ENCODE measurements at regions not wholly inside any gene's neighbourhood (a gene's known extent, or its start where the extent isn't known, plus 50 kb on each side); places are given as distances from the start of the nearest gene placed in this dataset.
A peak's percentile ranks its signal among the peaks of the same experiment; 100 is the strongest.

GRCh38 chr14:25252793-25253192, 202.8 kb upstream of the STXBP6 start:
- TF ChIP-seq CTCF (conservative IDR thresholded peaks at IDR 0.05) = no peak
- Mint-ChIP-seq H3K36me3 (ENCODE audit: low read depth) (no peaks in the 10 kb centered on the region), H3K27ac (ENCODE audit: unreplicated experiment) (no peak overlapping the region), H3K27me3 (ENCODE audit: low read depth) (no peaks in the 10 kb centered on the region), H3K4me1 (no peaks in the 10 kb centered on the region), H3K9me3 (peaks cover 4% of the 10 kb centered on the region), H3K4me3 (no peak overlapping the region)
- DNase-seq (ENCODE audit: low read depth, low spot score) = no peak

GRCh38 chr14:25250516-25250915, 200.6 kb upstream of the STXBP6 start:
- no peak overlapping the region for H3K4me3 Mint-ChIP-seq
- no peaks in the 10 kb centered on the region for H3K36me3 Mint-ChIP-seq (ENCODE audit: low read depth)
- no peak for TF ChIP-seq CTCF (conservative IDR thresholded peaks at IDR 0.05)
- peaks cover 4% of the 10 kb centered on the region for H3K9me3 Mint-ChIP-seq
- H3K27me3 Mint-ChIP-seq (ENCODE audit: low read depth) = no peaks in the 10 kb centered on the region
- DNase-seq (ENCODE audit: low read depth, low spot score) = no peak
- no peak overlapping the region for H3K27ac Mint-ChIP-seq (ENCODE audit: unreplicated experiment)
- no peaks in the 10 kb centered on the region for H3K4me1 Mint-ChIP-seq

DNA sequence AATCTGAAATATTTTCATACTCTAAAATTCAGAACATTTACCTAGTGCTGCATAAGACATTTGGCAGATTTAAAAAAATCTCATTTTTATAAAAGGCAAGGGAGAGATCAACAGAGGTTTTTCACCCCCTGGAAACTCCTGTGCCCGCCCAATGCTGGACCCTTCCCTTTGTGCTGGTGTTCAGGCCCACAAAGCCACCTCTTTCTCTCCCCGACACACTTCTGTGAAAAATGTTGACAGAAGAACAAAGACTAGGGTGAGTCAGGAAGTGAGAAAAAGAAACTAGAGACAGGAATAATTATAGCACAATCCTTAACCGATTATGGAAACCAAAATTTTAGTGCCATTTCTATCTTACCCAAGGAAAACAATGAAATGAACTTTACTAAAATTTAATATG, 197.7 kb upstream of the STXBP6 start:
- DNase-seq (ENCODE audit: low read depth, low spot score) = no peak
- Mint-ChIP-seq H3K4me3 (no peak overlapping the region), H3K27me3 (ENCODE audit: low read depth) (peaks cover 2% of the 10 kb centered on the region), H3K9me3 (peaks cover 5% of the 10 kb centered on the region), H3K27ac (ENCODE audit: unreplicated experiment) (no peak overlapping the region), H3K36me3 (ENCODE audit: low read depth) (no peaks in the 10 kb centered on the region), H3K4me1 (no peaks in the 10 kb centered on the region)
- TF ChIP-seq CTCF (conservative IDR thresholded peaks at IDR 0.05) = no peak

DNA sequence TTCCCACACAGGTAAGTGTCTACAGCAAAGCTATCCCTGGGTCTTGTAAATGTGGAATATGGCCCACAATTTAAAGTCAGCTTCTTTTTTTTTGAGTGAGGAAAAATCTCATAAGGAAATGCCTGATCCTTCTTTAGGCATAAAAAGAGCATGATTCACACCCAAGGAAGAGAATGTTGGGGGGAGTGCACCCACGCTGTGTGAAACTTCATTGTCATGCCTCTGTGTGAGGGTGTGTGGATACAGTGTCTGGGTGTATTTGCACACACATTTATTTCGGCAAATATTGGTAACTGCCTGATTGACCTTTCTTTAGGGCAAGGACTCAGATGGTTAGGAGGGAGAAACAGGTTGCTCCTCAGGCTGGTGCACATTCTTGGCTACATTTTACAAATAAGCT, 196.8 kb upstream of the STXBP6 start:
- peaks cover 7% of the 10 kb centered on the region for H3K27me3 Mint-ChIP-seq (ENCODE audit: low read depth)
- DNase-seq (ENCODE audit: low read depth, low spot score) = no peak
- H3K4me3 Mint-ChIP-seq = no peak overlapping the region
- peaks cover 5% of the 10 kb centered on the region for H3K9me3 Mint-ChIP-seq
- H3K27ac Mint-ChIP-seq (ENCODE audit: unreplicated experiment) = no peak overlapping the region
- H3K36me3 Mint-ChIP-seq (ENCODE audit: low read depth) = no peaks in the 10 kb centered on the region
- no peaks in the 10 kb centered on the region for H3K4me1 Mint-ChIP-seq
- TF ChIP-seq CTCF (conservative IDR thresholded peaks at IDR 0.05) = no peak

- H3K27me3 Mint-ChIP-seq (ENCODE audit: low read depth) = peaks cover 24% of the 10 kb centered on the region
- H3K4me3 Mint-ChIP-seq = no peak overlapping the region
- H3K9me3 Mint-ChIP-seq = peaks cover 5% of the 10 kb centered on the region
- TF ChIP-seq CTCF (conservative IDR thresholded peaks at IDR 0.05) = no peak
- no peak for DNase-seq (ENCODE audit: low read depth, low spot score)
- H3K27ac Mint-ChIP-seq (ENCODE audit: unreplicated experiment) = no peak overlapping the region
- H3K36me3 Mint-ChIP-seq (ENCODE audit: low read depth) = no peaks in the 10 kb centered on the region
- H3K4me1 Mint-ChIP-seq = no peaks in the 10 kb centered on the region
Measured at GRCh38 chr14:25239170-25239569, 189.2 kb upstream of the STXBP6 start.

DNA sequence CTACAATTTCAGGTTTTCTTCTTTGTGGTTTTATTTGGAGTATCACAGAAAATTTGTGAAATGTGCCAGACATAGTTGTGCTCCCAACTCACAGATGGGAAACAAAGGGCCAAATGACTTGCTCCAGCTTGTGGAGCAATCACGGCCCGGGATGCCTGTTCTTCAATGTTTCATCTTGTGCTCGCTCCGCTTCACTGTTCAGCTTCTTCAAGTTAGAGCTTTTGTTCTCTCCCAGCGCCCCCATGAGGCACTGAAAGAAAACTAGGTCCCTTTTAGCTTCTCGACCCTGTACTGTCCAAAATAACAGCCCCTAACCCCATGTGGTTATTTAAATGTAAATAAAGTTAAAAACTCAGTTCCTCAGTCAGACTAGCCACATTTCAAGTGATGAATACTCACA, 187.9 kb upstream of the STXBP6 start:
- TF ChIP-seq CTCF (conservative IDR thresholded peaks at IDR 0.05) = peak; percentile 46
- no peak overlapping the region for H3K27ac Mint-ChIP-seq (ENCODE audit: unreplicated experiment)
- no peaks in the 10 kb centered on the region for H3K4me1 Mint-ChIP-seq
- peaks cover 24% of the 10 kb centered on the region for H3K27me3 Mint-ChIP-seq (ENCODE audit: low read depth)
- DNase-seq (ENCODE audit: low read depth, low spot score) = no peak
- no peak overlapping the region for H3K4me3 Mint-ChIP-seq
- H3K36me3 Mint-ChIP-seq (ENCODE audit: low read depth) = no peaks in the 10 kb centered on the region
- peaks cover 5% of the 10 kb centered on the region for H3K9me3 Mint-ChIP-seq

Measured in neural crest cell (in vitro differentiated cells).